GM20000 (cell line): ENCODE measurements at regions not wholly inside any gene's neighbourhood (a gene's known extent, or its start where the extent isn't known, plus 50 kb on each side); places are given as distances from the start of the nearest gene placed in this dataset.

Source experiments
- DNase-seq: peaks from one replicate; pipeline ENCODE4 v3.0.0; 2012; ENCODE audit warnings: low spot score
- TF ChIP-seq, protein P1 (sequence below): IDR thresholded peaks from 2 replicates; pipeline ENCODE4 v1.5.1; 2012; ENCODE audit warnings: mild to moderate bottlenecking, control low read depth; ENCODE audit errors: extremely low read depth, missing control alignments

DNA sequence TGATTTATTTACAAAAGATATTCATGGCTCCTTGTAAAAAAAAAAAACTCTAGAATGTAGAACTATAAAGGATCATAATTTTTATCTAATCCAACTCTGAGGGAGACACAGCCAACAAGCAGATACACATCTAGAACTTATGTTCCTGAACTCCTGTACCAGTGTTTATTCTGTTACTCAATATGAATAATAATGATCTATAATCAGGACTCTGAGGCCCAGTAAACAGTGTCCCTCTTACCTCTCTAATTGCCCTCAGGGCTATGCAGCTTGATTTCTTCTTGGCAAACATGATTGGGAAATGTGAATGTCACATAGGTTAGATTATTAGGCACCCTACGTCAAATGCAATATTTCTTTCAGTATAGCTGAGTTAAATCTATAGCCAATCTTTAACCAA is 391.6 kb upstream of the RPS23 start:
- TF ChIP-seq, protein P1, sequence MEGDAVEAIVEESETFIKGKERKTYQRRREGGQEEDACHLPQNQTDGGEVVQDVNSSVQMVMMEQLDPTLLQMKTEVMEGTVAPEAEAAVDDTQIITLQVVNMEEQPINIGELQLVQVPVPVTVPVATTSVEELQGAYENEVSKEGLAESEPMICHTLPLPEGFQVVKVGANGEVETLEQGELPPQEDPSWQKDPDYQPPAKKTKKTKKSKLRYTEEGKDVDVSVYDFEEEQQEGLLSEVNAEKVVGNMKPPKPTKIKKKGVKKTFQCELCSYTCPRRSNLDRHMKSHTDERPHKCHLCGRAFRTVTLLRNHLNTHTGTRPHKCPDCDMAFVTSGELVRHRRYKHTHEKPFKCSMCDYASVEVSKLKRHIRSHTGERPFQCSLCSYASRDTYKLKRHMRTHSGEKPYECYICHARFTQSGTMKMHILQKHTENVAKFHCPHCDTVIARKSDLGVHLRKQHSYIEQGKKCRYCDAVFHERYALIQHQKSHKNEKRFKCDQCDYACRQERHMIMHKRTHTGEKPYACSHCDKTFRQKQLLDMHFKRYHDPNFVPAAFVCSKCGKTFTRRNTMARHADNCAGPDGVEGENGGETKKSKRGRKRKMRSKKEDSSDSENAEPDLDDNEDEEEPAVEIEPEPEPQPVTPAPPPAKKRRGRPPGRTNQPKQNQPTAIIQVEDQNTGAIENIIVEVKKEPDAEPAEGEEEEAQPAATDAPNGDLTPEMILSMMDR = no peak
- DNase-seq = no peak

DNA sequence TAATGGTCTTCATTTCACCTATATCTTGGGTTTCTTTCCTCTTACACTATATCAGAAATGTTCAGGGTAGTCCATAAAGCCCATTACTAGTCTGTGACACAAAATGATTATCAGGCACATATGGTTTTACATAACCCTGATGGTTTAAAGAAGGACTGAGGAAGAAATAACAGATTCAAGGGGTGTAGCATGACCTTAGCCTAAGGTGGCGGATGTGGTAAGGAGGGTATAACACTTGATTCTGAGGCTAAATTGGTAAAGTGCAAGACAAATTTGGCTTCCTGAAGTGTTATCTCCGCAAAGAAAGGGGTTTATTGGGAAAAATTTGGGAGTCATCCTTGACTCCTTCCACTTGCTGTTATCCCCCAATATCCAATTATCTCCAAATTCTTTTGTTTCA is 388.2 kb upstream of the RPS23 start:
- no peak for DNase-seq
- TF ChIP-seq, protein P1 = no peak

DNA sequence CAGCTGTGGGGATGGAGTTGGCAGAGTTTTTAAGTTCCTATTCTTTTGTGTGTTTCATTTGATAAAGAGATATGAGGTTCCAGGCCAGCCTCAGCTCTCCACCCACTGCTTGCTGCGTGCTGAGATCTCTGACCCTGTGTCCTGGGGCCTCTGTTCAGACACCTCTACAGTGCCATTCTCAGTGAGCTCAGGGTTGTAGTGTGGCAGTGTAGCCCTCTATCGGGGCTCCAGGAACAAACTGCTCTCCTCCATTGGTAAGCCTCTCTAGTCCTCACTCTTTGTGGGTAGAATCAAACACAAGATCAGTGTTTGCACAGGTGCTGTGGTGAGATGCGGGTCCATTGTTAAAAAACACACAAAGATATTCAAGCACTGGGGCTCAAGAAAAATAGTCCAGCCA is 386.6 kb upstream of the RPS23 start:
- no peak for DNase-seq
- TF ChIP-seq, protein P1 = no peak

DNA sequence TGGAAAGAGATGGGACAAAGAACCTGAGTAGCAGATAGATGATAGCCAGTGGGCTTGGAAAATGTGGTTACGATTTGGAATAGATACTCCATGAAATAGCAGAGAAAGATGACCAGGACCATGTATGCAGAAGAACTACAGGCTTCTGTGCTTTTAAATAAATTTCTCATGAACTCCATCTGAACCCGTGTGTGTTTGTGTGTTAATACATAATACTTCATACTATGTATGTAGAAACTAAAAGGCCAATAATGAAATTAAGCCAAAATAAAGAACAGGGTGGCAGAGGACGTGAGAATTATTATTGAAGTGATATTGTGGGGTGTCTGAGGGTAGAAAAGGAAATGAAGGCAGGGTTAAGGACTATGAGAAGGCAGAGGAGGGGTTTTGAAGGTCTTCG is 385.1 kb upstream of the RPS23 start:
- TF ChIP-seq, protein P1 = no peak
- no peak for DNase-seq

DNA sequence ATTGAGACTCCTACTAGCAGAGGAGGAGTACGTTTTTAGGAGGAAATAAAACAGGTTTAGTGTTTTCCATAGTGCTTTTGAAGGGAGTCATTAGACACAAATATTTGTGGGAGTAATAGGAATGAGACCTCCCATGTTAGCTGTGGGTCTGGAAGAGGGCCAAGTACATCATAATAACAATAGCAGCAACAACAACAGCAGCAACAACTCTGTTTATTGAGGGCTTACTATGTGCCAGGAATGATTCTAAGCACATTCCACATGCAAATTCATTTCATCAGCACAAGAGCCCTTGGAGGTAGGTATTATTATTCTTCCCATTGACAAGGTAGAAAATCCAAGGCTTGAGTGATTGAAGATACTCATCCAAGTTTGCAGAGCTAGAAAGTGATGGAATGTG is 384.2 kb upstream of the RPS23 start:
- TF ChIP-seq, protein P1 = no peak
- DNase-seq = no peak

DNA sequence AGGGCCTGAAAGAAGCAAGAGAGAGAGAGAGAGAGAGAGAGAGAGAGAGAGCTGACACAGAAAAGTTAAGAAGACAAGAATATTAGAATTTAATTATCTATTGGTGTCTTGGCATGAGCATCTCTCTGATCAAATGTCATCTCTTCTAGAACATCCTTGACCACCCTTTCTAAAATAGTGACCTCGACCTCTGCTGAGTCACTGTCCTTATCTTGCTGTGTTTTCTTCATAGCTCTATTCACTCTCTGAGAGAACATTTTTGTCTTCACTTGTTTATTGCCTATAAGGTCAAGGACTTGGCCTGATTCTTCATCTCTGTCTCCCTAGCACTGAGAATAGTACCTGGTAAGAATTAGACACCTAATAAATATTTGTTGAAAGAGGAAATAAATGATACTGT is 383.8 kb upstream of the RPS23 start:
- TF ChIP-seq, protein P1 = no peak
- DNase-seq = no peak

DNA sequence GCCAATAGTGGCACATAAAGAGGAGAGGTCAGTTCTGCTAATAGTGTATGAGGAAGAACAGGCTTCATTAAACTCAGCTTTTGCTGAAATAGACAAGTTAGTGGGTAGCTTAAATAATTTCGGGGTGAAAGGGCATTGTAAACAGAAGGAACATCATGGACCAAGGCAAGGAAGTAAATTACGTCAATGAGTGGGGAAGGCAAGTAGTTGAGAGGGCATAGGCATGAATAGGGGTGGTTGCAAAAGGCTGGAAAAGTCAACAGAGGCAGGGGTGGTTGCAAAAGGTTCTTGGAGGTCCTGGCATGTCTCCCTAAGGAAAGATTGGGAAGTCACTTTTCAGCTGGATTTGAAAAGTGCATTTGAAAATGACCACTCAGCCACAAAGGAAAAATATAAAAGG is 383.3 kb upstream of the RPS23 start:
- TF ChIP-seq, protein P1 = no peak
- no peak for DNase-seq
